ENCODE measurements at regions not wholly inside any gene's neighbourhood (a gene's known extent, or its start where the extent isn't known, plus 50 kb on each side); places are given as distances from the start of the nearest gene placed in this dataset.

DNA sequence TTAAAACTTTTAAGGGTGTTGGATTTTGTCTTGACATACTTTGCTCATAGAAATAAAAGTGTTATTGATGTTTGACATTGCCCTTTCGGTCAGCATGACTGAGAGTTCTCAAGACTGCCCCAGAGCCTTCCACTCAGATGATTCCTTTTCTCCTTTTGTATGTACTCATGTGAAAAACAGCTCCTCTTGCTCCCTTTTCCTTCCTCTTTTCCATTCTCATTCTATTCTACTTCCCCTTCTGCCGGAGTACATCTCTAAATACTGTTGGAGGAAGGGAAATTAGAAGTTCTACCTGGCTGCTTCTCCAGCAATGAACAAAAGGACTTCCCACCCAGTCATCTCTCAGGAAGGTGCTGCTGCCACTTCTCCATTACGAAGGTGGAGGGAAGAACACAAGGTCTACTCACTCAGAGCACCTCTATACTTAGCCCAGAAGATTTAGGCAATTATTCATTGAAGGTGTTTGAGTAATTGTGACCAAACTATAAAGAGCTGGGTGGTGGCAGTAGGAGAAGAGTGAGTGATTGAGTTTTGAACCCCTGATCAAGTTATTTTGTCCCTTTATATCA lies 163.8 kb upstream of the MBNL1 start:
- 91% methylated on average over 3 of the region's 3 CpGs; no CpG with 5 or more reads in 1 of the 2 experiments for WGBS, 2 experiments (ENCODE audit: extremely low coverage in 1 of 2, insufficient coverage in 1 of 2, insufficient read length in 1 of 2, insufficient replicate concordance in 2 of 2, low coverage in 1 of 2, low lambda C conversion rate in 2 of 2, missing lambda C conversion rate in 1 of 2)
- Histone ChIP-seq H3K79me2 (ENCODE audit: control insufficient read depth in 1 of 2, insufficient read depth in 2 of 2, low read length in 2 of 2) (no peaks in the 10 kb centered on the region), H4K8ac (ENCODE audit: extremely low read depth, insufficient read depth, low read length) (no peak overlapping the region), H2BK5ac (ENCODE audit: low read depth, low read length) (no peak overlapping the region), H2AFZ (ENCODE audit: low read length) (no peak overlapping the region), H3K27ac (ENCODE audit: low read depth, low read length) (no peak overlapping the region), H3K23ac (ENCODE audit: insufficient read length) (no peak overlapping the region), H3K14ac (ENCODE audit: insufficient read length) (no peak overlapping the region), H3K56ac (replicated peaks; ENCODE audit: insufficient read length, low read depth, low read length) (no peak overlapping the region), H3K4me3 (ENCODE audit: extremely low read depth in 1 of 4, insufficient read depth in 2 of 4, low read depth in 3 of 4, low read length in 4 of 4) (no peak overlapping the region), H2BK20ac (ENCODE audit: low read length) (no peak overlapping the region), H4K91ac (replicated peaks; ENCODE audit: insufficient read length, low read length) (no peak overlapping the region), H2BK15ac (ENCODE audit: low read length) (no peak overlapping the region), H2BK12ac (ENCODE audit: low read depth, low read length) (no peak overlapping the region), H3K9me3 (ENCODE audit: insufficient read depth in 2 of 2, low read depth in 1 of 2, low read length in 1 of 2) (no peaks in the 10 kb centered on the region; a peak in 1 of 4 replicates), H3K79me1 (ENCODE audit: low read depth, low read length) (no peaks in the 10 kb centered on the region), H3K23me2 (ENCODE audit: low read depth, low read length) (no peaks in the 10 kb centered on the region), H4K20me1 (replicated peaks in 1 of 2; ENCODE audit: control insufficient read depth in 1 of 2, insufficient read depth in 2 of 2, low read length in 2 of 2) (no peaks in the 10 kb centered on the region), H3K9ac (replicated peaks in 1 of 4; ENCODE audit: extremely low read depth in 1 of 4, low read depth in 3 of 4, low read length in 3 of 4) (no peak overlapping the region), H4K5ac (ENCODE audit: insufficient read length, low read depth, low read length) (no peak overlapping the region), H3K4me1 (replicated peaks in 1 of 4; ENCODE audit: control insufficient read depth in 3 of 4, insufficient read depth in 4 of 4, low read length in 3 of 4) (no peaks in the 10 kb centered on the region), H2BK120ac (replicated peaks; ENCODE audit: low read depth, low read length) (no peak overlapping the region), H3K36me3 (ENCODE audit: control insufficient read depth in 2 of 4, insufficient read depth in 4 of 4, low read length in 3 of 4) (no peaks in the 10 kb centered on the region), H3K27me3 (replicated peaks in 1 of 4; ENCODE audit: control insufficient read depth in 3 of 4, extremely low read depth in 1 of 4, insufficient read depth in 3 of 4, low read length in 3 of 4) (peaks cover 0 to 1% (median 0%) of the 10 kb centered on the region in 4 experiments; a peak in 1 of 7 replicates), H3K4me2 (ENCODE audit: insufficient read depth in 1 of 2, low read depth in 2 of 2, low read length in 2 of 2) (no peak overlapping the region), H3K18ac (ENCODE audit: extremely low read depth, low read length) (no peak overlapping the region), H2AK5ac (ENCODE audit: low read depth, low read length) (no peak overlapping the region), H3K4ac (replicated peaks; ENCODE audit: insufficient read length, low read depth, low read length) (no peak overlapping the region)
- CTCF ChIA-PET (ENCODE audit: partially characterized antibody) = interaction anchor here (1.1 kb wide), 1 partner anchor 8 kb away, joined by 3 read pairs; no protein-coding TSS in a partner anchor
- POLR2A ChIA-PET (ENCODE audit: partially characterized antibody) = no interaction called here
- no peak for TF ChIP-seq BRCA1 (IDR thresholded peaks at IDR 0.05; ENCODE audit: low read depth, low read length)
- TF ChIP-seq SUZ12 (IDR thresholded peaks at IDR 0.05; ENCODE audit: low read length) = no peak
- no peak for TF ChIP-seq TEAD4 (IDR thresholded peaks at IDR 0.05; ENCODE audit: low read depth, low read length)
- TF ChIP-seq USF2 (IDR thresholded peaks at IDR 0.05; ENCODE audit: low read length) = no peak
- no peak for TF ChIP-seq GTF2F1 (IDR thresholded peaks at IDR 0.05; ENCODE audit: borderline replicate concordance, low read depth, low read length)
- no peak for TF ChIP-seq GABPA (IDR thresholded peaks at IDR 0.05; ENCODE audit: borderline replicate concordance, insufficient read depth, low read length)
- no peak for TF ChIP-seq CHD1 (IDR thresholded peaks at IDR 0.05; ENCODE audit: low read depth, low read length)
- DNase-seq (ENCODE audit: low read depth in 1 of 2, low spot score in 2 of 2) = no peak
- FAIRE-seq = no peak
